ENCODE measurements at regions not wholly inside any gene's neighbourhood (a gene's known extent, or its start where the extent isn't known, plus 50 kb on each side); places are given as distances from the start of the nearest gene placed in this dataset.
A peak's percentile ranks its signal among the peaks of the same experiment; 100 is the strongest.
"Not testable (repeated sequence)": the region's sequence is repeated elsewhere in the genome, so short reads cannot be mapped to it uniquely, and the experiment has no call there.

DNA sequence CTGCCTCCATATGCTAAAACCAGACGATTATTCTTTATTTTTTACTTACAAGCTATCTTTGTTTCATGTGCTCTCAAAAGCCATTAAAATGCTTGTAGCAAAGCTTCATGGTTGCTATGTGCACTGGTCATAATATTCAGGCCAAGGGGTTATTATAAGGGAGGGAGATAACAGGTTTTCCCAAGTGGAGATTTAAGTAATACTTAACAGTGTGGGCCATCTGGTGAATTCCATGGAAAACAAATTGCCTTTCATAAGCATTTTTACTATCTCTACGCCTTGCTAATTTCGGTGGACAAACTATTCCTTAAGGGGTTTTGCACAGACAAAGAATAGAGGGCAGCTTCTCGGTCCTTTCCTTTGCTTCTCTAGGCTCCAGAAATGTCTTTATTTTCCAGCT, 137.8 kb downstream of the NUF2 start:
- Histone ChIP-seq H3K27me3 (ENCODE audit: control insufficient read depth in 1 of 2, insufficient read depth in 2 of 2, low read length in 1 of 2) (no peaks in the 10 kb centered on the region), H3K27ac (ENCODE audit: low read depth in 1 of 2, low read length in 2 of 2) (no peak overlapping the region), H3K9me3 (ENCODE audit: control insufficient read depth, low read length) (no peaks in the 10 kb centered on the region), H3K36me3 (ENCODE audit: control insufficient read depth in 1 of 2, insufficient read depth in 2 of 2, low read length in 1 of 2) (no peaks in the 10 kb centered on the region), H3K4me3 (ENCODE audit: low read length in 2 of 2) (no peak overlapping the region), H3K4me1 (ENCODE audit: control insufficient read depth in 1 of 2, insufficient read depth in 2 of 2, low read length in 2 of 2) (no peaks in the 10 kb centered on the region)
- intact Hi-C loops (cut with DNase I) = no loop called here
- no peak for DNase-seq
- no peak for ATAC-seq (ENCODE audit: low FRiP score)
- WGBS, 2 donors = 70 to 75% methylated on average over 4 of the region's 4 CpGs

DNA sequence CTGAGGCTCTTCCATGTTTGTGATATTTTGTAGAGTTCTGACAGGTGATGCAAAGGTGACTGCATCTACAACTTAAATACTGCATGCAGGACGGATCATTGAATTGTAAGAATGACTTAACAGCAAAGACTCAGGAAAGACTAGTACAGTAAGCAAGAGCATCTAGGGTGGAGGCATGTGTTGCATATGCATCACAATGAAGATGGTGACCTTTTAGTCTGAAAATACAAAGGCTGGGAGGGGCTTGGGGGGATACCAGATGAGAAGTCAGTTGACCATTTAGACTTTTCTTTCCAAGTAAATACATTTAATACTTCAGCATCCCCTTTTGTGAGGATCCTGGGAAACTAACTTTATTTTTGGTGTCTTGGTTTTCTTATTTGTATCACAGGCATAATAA, 145.5 kb downstream of the NUF2 start:
- Histone ChIP-seq H3K9me3 (ENCODE audit: control insufficient read depth, low read length) (no peaks in the 10 kb centered on the region), H3K27me3 (ENCODE audit: control insufficient read depth in 1 of 2, insufficient read depth in 2 of 2, low read length in 1 of 2) (no peaks in the 10 kb centered on the region), H3K4me3 (ENCODE audit: low read length in 2 of 2) (no peak overlapping the region), H3K36me3 (ENCODE audit: control insufficient read depth in 1 of 2, insufficient read depth in 2 of 2, low read length in 1 of 2) (no peaks in the 10 kb centered on the region), H3K4me1 (ENCODE audit: control insufficient read depth in 1 of 2, insufficient read depth in 2 of 2, low read length in 2 of 2) (no peaks in the 10 kb centered on the region), H3K27ac (ENCODE audit: low read depth in 1 of 2, low read length in 2 of 2) (no peak overlapping the region)
- intact Hi-C loops (cut with DNase I) = no loop called here
- 67 to 73% methylated on average over 1 of the region's 1 CpG for WGBS, 2 donors
- ATAC-seq (ENCODE audit: low FRiP score) (no peak), DNase-seq (no peak)

DNA sequence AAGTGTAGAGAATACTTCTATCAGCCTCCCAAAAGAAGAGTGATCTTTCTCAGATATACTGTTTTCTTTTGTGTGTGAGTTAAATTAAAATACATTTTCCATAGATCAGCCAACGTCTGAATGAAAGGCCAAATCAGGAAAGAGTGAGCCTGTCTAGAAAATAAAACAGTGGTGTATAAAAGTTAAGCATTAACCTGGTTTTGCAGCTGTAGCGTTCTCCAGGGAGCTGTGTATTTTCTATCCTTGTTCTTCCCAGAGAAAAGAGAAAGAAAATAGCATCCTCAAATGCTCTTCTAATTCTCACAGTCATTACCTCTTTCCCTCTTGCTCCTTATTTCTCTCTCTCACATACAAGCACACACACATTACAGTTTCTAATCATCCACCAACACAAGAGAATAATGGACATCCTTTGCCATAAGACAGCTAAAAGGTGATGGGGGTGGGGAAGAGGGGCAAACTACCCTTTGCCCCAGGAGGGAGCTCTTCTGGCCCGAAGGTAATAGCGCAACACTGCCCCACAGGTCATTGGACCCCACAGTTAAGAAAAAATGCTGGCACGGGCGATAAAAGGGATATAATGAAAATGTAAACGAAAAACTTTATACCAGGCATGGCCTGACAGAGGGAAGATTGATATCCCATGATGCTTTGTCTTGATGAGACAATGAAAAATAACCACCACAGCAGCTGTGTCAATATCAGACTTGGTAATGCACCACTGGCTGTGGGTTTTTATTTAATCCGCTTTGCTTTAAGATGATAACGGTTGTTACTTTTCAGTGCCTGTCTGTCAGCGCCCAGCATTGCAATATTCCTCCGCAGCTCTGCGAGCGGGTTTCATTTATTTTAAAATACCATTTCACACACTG, 150.3 kb downstream of the NUF2 start:
- H3K27ac ChIP-seq (ENCODE audit: low read depth in 1 of 2, low read length in 2 of 2) = no peak overlapping the region
- 23 to 31% methylated on average over 13 of the region's 13 CpGs for WGBS, 2 donors
- H3K27me3 ChIP-seq (ENCODE audit: control insufficient read depth in 1 of 2, insufficient read depth in 2 of 2, low read length in 1 of 2) = no peaks in the 10 kb centered on the region
- H3K4me1 ChIP-seq (ENCODE audit: control insufficient read depth in 1 of 2, insufficient read depth in 2 of 2, low read length in 2 of 2) = no peaks in the 10 kb centered on the region
- DNase-seq = no peak
- H3K36me3 ChIP-seq (ENCODE audit: control insufficient read depth in 1 of 2, insufficient read depth in 2 of 2, low read length in 1 of 2) = no peaks in the 10 kb centered on the region
- H3K9me3 ChIP-seq (ENCODE audit: control insufficient read depth, low read length) = no peaks in the 10 kb centered on the region
- no peak for ATAC-seq (ENCODE audit: low FRiP score)
- intact Hi-C loops (cut with DNase I) = no loop called here
- peak overlapping the region in 1 of 2 donors; percentile 37 for H3K4me3 ChIP-seq (ENCODE audit: low read length in 2 of 2)

- intact Hi-C loops (cut with DNase I) = no loop called here
- DNase-seq (no peak), ATAC-seq (ENCODE audit: low FRiP score) (no peak)
- H3K9me3 ChIP-seq (ENCODE audit: control insufficient read depth, low read length) = no peaks in the 10 kb centered on the region
- no peak overlapping the region for H3K27ac ChIP-seq (ENCODE audit: low read depth in 1 of 2, low read length in 2 of 2)
- no peaks in the 10 kb centered on the region for H3K27me3 ChIP-seq (ENCODE audit: control insufficient read depth in 1 of 2, insufficient read depth in 2 of 2, low read length in 1 of 2)
- peak overlapping the region in 1 of 2 donors; percentile 37 for H3K4me3 ChIP-seq (ENCODE audit: low read length in 2 of 2)
- WGBS, 2 donors = 22 to 27% methylated on average over 9 of the region's 9 CpGs
- H3K4me1 ChIP-seq (ENCODE audit: control insufficient read depth in 1 of 2, insufficient read depth in 2 of 2, low read length in 2 of 2) = no peaks in the 10 kb centered on the region
- H3K36me3 ChIP-seq (ENCODE audit: control insufficient read depth in 1 of 2, insufficient read depth in 2 of 2, low read length in 1 of 2) = no peaks in the 10 kb centered on the region
Observed at GRCh38 chr1:163472651-163473248, 151.0 kb downstream of the NUF2 start.

- no peaks in the 10 kb centered on the region for H3K4me1 ChIP-seq (ENCODE audit: control insufficient read depth in 1 of 2, insufficient read depth in 2 of 2, low read length in 2 of 2)
- no peaks in the 10 kb centered on the region for H3K9me3 ChIP-seq (ENCODE audit: control insufficient read depth, low read length)
- no peaks in the 10 kb centered on the region for H3K36me3 ChIP-seq (ENCODE audit: control insufficient read depth in 1 of 2, insufficient read depth in 2 of 2, low read length in 1 of 2)
- intact Hi-C loops (cut with DNase I) = no loop called here
- WGBS, 2 donors = 35 to 42% methylated on average over 3 of the region's 3 CpGs
- DNase-seq (no peak), ATAC-seq (ENCODE audit: low FRiP score) (no peak)
- H3K27me3 ChIP-seq (ENCODE audit: control insufficient read depth in 1 of 2, insufficient read depth in 2 of 2, low read length in 1 of 2) = no peaks in the 10 kb centered on the region
- no peak overlapping the region for H3K4me3 ChIP-seq (ENCODE audit: low read length in 2 of 2)
- no peak overlapping the region for H3K27ac ChIP-seq (ENCODE audit: low read depth in 1 of 2, low read length in 2 of 2)
Observed at GRCh38 chr1:163477276-163477830, 155.6 kb downstream of the NUF2 start.

DNA sequence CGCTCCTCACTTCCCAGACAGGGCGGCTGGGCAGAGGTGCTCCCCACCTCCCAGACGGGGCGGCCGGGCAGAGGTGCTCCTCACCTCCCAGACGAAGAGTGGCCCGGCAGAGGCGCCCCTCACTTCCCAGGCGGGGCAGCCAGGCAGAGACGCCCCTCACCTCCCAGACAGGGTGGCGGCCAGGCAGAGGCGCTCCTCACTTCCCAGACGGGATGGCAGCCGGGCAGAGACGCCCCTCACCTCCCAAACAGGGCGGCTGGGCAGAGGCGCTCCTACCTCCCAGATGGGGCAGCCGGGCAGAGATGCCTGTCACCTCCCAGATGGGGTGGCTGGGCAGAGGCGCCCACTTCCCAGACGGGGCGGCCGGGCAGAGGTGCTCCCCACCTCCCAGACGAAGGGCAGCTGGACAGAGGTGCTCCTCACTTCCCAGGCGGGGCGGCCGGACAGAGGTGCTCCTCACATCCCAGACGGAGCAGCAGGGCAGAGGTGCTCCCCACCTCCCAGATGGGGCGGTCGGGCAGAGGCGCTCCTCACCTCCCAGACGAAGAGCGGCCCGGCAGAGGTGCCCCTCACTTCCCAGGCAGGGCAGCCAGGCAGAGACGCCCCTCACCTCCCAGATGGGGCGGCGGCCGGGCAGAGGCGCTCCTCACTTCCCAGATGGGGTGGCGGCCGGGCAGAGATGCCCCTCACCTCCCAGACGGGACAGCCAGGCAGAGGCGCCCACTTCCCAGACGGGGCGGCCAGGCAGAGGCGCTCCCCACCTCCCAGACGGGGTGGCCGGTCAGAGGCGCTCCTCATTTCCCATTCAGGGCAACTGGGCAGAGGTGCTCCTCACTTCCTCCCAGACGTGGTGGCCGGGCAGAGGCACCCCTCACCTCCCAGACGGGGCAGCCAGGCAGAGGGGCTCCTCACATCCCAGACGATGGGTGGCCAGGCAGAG, 176.9 kb downstream of the NUF2 start:
- WGBS, 2 donors = 92 to 94% methylated on average over 46 to 52 of the region's 52 CpGs
- DNase-seq = peak in 1 of 2 donors; percentile 42
- H3K36me3 ChIP-seq (ENCODE audit: control insufficient read depth in 1 of 2, insufficient read depth in 2 of 2, low read length in 1 of 2); H3K4me3 ChIP-seq (ENCODE audit: low read length in 2 of 2); intact Hi-C loops (cut with DNase I); H3K27me3 ChIP-seq (ENCODE audit: control insufficient read depth in 1 of 2, insufficient read depth in 2 of 2, low read length in 1 of 2); ATAC-seq (ENCODE audit: low FRiP score); H3K27ac ChIP-seq (ENCODE audit: low read depth in 1 of 2, low read length in 2 of 2); H3K4me1 ChIP-seq (ENCODE audit: control insufficient read depth in 1 of 2, insufficient read depth in 2 of 2, low read length in 2 of 2); H3K9me3 ChIP-seq (ENCODE audit: control insufficient read depth, low read length): not testable (repeated sequence)

DNA sequence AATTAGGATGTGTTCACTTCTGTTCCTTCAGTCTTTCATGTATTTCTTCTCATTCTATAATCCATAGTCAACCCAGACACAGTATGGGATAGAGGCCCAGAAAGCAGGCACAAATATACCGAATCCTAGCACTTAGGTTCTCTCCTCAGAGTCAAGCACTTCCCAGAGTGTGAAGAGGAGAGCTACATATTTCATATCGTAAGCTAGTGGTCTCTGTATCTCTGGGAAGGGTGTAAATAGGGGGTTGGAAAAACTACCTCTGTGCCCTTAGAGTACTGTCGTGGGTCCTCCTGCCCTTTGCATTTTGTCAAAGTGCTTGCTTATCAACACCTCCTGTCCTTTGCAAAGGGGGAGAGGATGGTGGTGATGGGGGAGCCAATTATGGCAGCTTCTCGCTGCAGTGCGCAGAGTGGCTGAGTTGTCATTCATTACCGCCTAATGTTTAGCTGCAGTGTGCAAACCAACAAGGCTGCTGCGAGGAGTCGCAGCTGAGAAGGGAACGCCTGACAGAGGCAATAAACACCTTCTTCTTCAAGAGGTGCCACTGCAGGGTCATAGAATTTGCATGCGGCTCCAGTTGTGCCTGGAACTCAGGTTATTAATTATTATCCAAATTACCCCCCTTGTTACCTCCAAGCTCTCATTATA, 182.7 kb downstream of the NUF2 start:
- no peak for DNase-seq
- no peak for ATAC-seq (ENCODE audit: low FRiP score)
- WGBS, 2 donors = 75 to 85% methylated on average over 10 of the region's 10 CpGs
- no peak overlapping the region for H3K4me3 ChIP-seq (ENCODE audit: low read length in 2 of 2)
- no peaks in the 10 kb centered on the region for H3K36me3 ChIP-seq (ENCODE audit: control insufficient read depth in 1 of 2, insufficient read depth in 2 of 2, low read length in 1 of 2)
- peaks cover 1% of the 10 kb centered on the region for H3K9me3 ChIP-seq (ENCODE audit: control insufficient read depth, low read length)
- intact Hi-C loops (cut with DNase I) = no loop called here
- no peaks in the 10 kb centered on the region for H3K4me1 ChIP-seq (ENCODE audit: control insufficient read depth in 1 of 2, insufficient read depth in 2 of 2, low read length in 2 of 2)
- H3K27me3 ChIP-seq (ENCODE audit: control insufficient read depth in 1 of 2, insufficient read depth in 2 of 2, low read length in 1 of 2) = no peaks in the 10 kb centered on the region
- no peak overlapping the region for H3K27ac ChIP-seq (ENCODE audit: low read depth in 1 of 2, low read length in 2 of 2)

- Histone ChIP-seq H3K9me3 (ENCODE audit: control insufficient read depth, low read length) (peaks cover 1% of the 10 kb centered on the region), H3K36me3 (ENCODE audit: control insufficient read depth in 1 of 2, insufficient read depth in 2 of 2, low read length in 1 of 2) (no peaks in the 10 kb centered on the region), H3K27me3 (ENCODE audit: control insufficient read depth in 1 of 2, insufficient read depth in 2 of 2, low read length in 1 of 2) (no peaks in the 10 kb centered on the region), H3K27ac (ENCODE audit: low read depth in 1 of 2, low read length in 2 of 2) (no peak overlapping the region), H3K4me3 (ENCODE audit: low read length in 2 of 2) (no peak overlapping the region), H3K4me1 (ENCODE audit: control insufficient read depth in 1 of 2, insufficient read depth in 2 of 2, low read length in 2 of 2) (no peaks in the 10 kb centered on the region)
- no peak for ATAC-seq (ENCODE audit: low FRiP score)
- intact Hi-C loops (cut with DNase I) = no loop called here
- WGBS, 2 donors = 64 to 72% methylated on average over 2 of the region's 2 CpGs
- no peak for DNase-seq
Observed at GRCh38 chr1:163509114-163509513, 187.4 kb downstream of the NUF2 start.
